H9 (cell line): ENCODE measurements at regions not wholly inside any gene's neighbourhood (a gene's known extent, or its start where the extent isn't known, plus 50 kb on each side); places are given as distances from the start of the nearest gene placed in this dataset.
A peak's percentile ranks its signal among the peaks of the same experiment; 100 is the strongest.

ENCODE experiments used
- DNase-seq: peaks from one replicate; pipeline ENCODE4 v3.0.0-alpha.2; 2017
- H2AFZ ChIP-seq: one replicate; pipeline ENCODE4 v1.6.1; 2013; ENCODE audit warnings: mild to moderate bottlenecking, low read length, control low read depth, moderate library complexity
- H2AK5ac ChIP-seq: 2 replicates; pipeline ENCODE4 v1.6.1; 2013; ENCODE audit warnings: low read length, control low read depth, mixed read lengths; ENCODE audit not compliant: insufficient read length
- H2BK120ac ChIP-seq: one replicate; pipeline ENCODE4 v1.6.1; 2013; ENCODE audit warnings: low read depth, mild to moderate bottlenecking, low read length, control low read depth, inconsistent platforms; ENCODE audit not compliant: poor library complexity, severe bottlenecking
- H2BK12ac ChIP-seq: 2 replicates; pipeline ENCODE4 v1.6.1; 2013; ENCODE audit warnings: low read length, control low read depth, mixed read lengths, low read depth; ENCODE audit not compliant: insufficient read length
- H2BK15ac ChIP-seq: 2 replicates; pipeline ENCODE4 v1.6.1; 2013; ENCODE audit warnings: low read depth, low read length, control low read depth
- H2BK20ac ChIP-seq: one replicate; pipeline ENCODE4 v1.6.1; 2013; ENCODE audit warnings: low read depth, mild to moderate bottlenecking, low read length, control low read depth, inconsistent platforms; ENCODE audit not compliant: poor library complexity, severe bottlenecking
- H2BK5ac ChIP-seq: 2 replicates; pipeline ENCODE4 v1.6.1; 2013; ENCODE audit warnings: low read length, control low read depth, mixed read lengths; ENCODE audit not compliant: insufficient read length
- H3K14ac ChIP-seq: 2 replicates; pipeline ENCODE4 v1.6.1; 2013; ENCODE audit warnings: low read length, control low read depth; ENCODE audit not compliant: insufficient read depth
- H3K18ac ChIP-seq: 2 replicates; pipeline ENCODE4 v1.6.1; 2013; ENCODE audit warnings: low read depth, mild to moderate bottlenecking, mixed read lengths, low read length, control low read depth; ENCODE audit not compliant: insufficient read length
- H3K23ac ChIP-seq: 2 replicates; pipeline ENCODE4 v1.6.1; 2013; ENCODE audit warnings: low read length, control low read depth, mixed read lengths, low read depth; ENCODE audit not compliant: insufficient read length
- H3K23me2 ChIP-seq: 2 replicates; pipeline ENCODE4 v1.6.1; 2013; ENCODE audit warnings: low read depth, mild to moderate bottlenecking, mixed read lengths, low read length, control low read depth; ENCODE audit not compliant: insufficient read length, poor library complexity, severe bottlenecking
- H3K27ac ChIP-seq: 2 replicates; pipeline ENCODE4 v1.5.1; 2013; ENCODE audit warnings: low read length, control low read depth, mixed read lengths, low read depth; ENCODE audit not compliant: insufficient read length
- H3K27me3 ChIP-seq: 2 replicates; pipeline ENCODE4 v1.6.1; 2013; ENCODE audit warnings: low read length, control low read depth, inconsistent platforms; ENCODE audit not compliant: insufficient read depth
- H3K4ac ChIP-seq: 2 replicates; pipeline ENCODE4 v1.6.1; 2013; ENCODE audit warnings: low read depth, mild to moderate bottlenecking, control low read depth, inconsistent platforms, low read length, moderate library complexity
- H3K4me1 ChIP-seq: 2 replicates; pipeline ENCODE4 v1.6.1; 2013; ENCODE audit warnings: low read length, control low read depth, inconsistent platforms; ENCODE audit not compliant: insufficient read depth
- H3K4me2 ChIP-seq: 2 replicates; pipeline ENCODE4 v1.6.1; 2013; ENCODE audit warnings: low read length, control low read depth, mixed read lengths; ENCODE audit not compliant: insufficient read length, insufficient read depth
- H3K56ac ChIP-seq: 2 replicates; pipeline ENCODE4 v1.6.1; 2013; ENCODE audit warnings: low read depth, mild to moderate bottlenecking, mixed read lengths, low read length, control low read depth; ENCODE audit not compliant: insufficient read length
- H3K79me1 ChIP-seq: 2 replicates; pipeline ENCODE4 v1.6.1; 2013; ENCODE audit warnings: low read depth, mild to moderate bottlenecking, moderate library complexity, low read length, control low read depth, inconsistent platforms; ENCODE audit not compliant: insufficient read depth, poor library complexity, severe bottlenecking
- H3K79me2 ChIP-seq: 2 replicates; pipeline ENCODE4 v1.6.1; 2013; ENCODE audit warnings: low read length, control low read depth, inconsistent platforms; ENCODE audit not compliant: insufficient read depth
- H3K9ac ChIP-seq: 2 replicates; pipeline ENCODE4 v1.6.1; 2013; ENCODE audit warnings: low read length, control low read depth, mixed read lengths; ENCODE audit not compliant: insufficient read length; ENCODE audit errors: extremely low read depth
- H3K9me3 ChIP-seq: one replicate; pipeline ENCODE4 v1.6.1; 2013; ENCODE audit warnings: low read depth, low read length, inconsistent platforms; ENCODE audit not compliant: control insufficient read depth
- H3T11ph ChIP-seq: one replicate; pipeline ENCODE4 v1.6.1; 2013; ENCODE audit warnings: mild to moderate bottlenecking, low read length, control low read depth, inconsistent platforms
- H4K20me1 ChIP-seq: one replicate; pipeline ENCODE4 v1.6.1; 2013; ENCODE audit not compliant: control insufficient read depth, insufficient read length, insufficient read depth
- H4K5ac ChIP-seq: 2 replicates; pipeline ENCODE4 v1.6.1; 2013; ENCODE audit warnings: low read depth, mild to moderate bottlenecking, mixed read lengths, low read length, control low read depth; ENCODE audit not compliant: insufficient read length
- H4K8ac ChIP-seq: replicated peaks from 2 replicates; pipeline ENCODE4 v1.6.1; 2013; ENCODE audit warnings: low read length, control low read depth, mixed read lengths, low read depth; ENCODE audit not compliant: insufficient read length
- H4K91ac ChIP-seq: 2 replicates; pipeline ENCODE4 v1.6.1; 2013; ENCODE audit warnings: low read depth, mild to moderate bottlenecking, moderate library complexity, mixed read lengths, low read length, control low read depth; ENCODE audit not compliant: insufficient read length
- H3K27ac Mint-ChIP-seq, 3 experiments: 2 replicates in 2 of 3; 3 replicates in 1 of 3; pipeline ENCODE4 v1.8.0; 2020 to 2021; ENCODE audit warnings: mixed read lengths in 3 of 3, mild to moderate bottlenecking in 1 of 3, moderate library complexity in 1 of 3
- H3K27me3 Mint-ChIP-seq: 2 replicates; pipeline ENCODE4 v1.8.0; 2021; ENCODE audit warnings: low read depth, mild to moderate bottlenecking, moderate library complexity, mixed read lengths
- H3K36me3 Mint-ChIP-seq, 3 experiments: 2 replicates in 2 of 3; 3 replicates in 1 of 3; pipeline ENCODE4 v1.8.0; 2020 to 2021; ENCODE audit warnings: low read depth in 3 of 3, mixed read lengths in 3 of 3; ENCODE audit not compliant: insufficient read depth in 1 of 3
- H3K4me1 Mint-ChIP-seq, 2 experiments: 2 replicates each; pipeline ENCODE4 v1.8.0; 2020; ENCODE audit warnings: mixed read lengths in 2 of 2
- H3K4me3 Mint-ChIP-seq, 2 experiments: 2 replicates in 1 of 2; 3 replicates in 1 of 2; pipeline ENCODE4 v1.8.0; 2020 to 2021; ENCODE audit warnings: mild to moderate bottlenecking in 2 of 2, mixed read lengths in 2 of 2, moderate library complexity in 1 of 2
- H3K9me3 Mint-ChIP-seq, 2 experiments: 2 replicates in 1 of 2; 3 replicates in 1 of 2; pipeline ENCODE4 v1.8.0; 2020; ENCODE audit warnings: mild to moderate bottlenecking in 2 of 2, mixed read lengths in 2 of 2, moderate library complexity in 1 of 2
- TF ChIP-seq, protein P1 (sequence below): fragments of 200-600 bp; sonication (generic); conservative IDR thresholded peaks from 3 replicates; pipeline ENCODE4 v1.8.0; 2021; ENCODE audit warnings: antibody characterized with exemption, mild to moderate bottlenecking

DNA sequence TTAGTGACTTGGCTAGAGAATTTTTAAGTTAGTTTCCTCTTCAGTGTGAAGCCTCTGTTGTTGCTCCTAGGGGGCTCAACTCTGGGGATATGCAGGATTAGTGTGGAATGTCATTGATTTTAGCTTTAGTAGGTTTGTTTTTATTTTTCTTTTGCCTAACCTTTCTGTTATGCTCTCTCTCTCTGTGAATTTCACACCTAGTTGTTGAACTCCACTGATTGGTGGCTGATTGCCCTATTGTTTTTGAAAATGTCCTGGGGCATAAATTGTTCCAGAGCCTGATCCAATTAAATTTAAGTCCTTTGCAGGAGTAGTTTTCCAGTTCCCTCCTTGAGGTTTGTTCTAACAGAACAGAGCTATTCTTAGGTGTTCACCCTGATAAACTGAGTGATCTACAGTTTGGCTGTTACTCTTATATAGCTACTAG lies 393.3 kb upstream of the CTSO start:
- Histone ChIP-seq H3K23me2 (no peaks in the 10 kb centered on the region), H4K5ac (no peak overlapping the region), H3K79me1 (no peaks in the 10 kb centered on the region), H3K79me2 (no peaks in the 10 kb centered on the region), H3K27me3 (no peaks in the 10 kb centered on the region), H3K9me3 (no peaks in the 10 kb centered on the region), H2BK15ac (no peak overlapping the region), H3K14ac (no peak overlapping the region), H4K91ac (no peak overlapping the region), H2BK12ac (no peak overlapping the region), H2BK5ac (no peak overlapping the region), H3K23ac (no peak overlapping the region), H3K18ac (no peak overlapping the region), H3K9ac (no peak overlapping the region), H2AK5ac (no peak overlapping the region), H3T11ph (no peak overlapping the region), H3K27ac (no peak overlapping the region), H2AFZ (no peak overlapping the region), H3K4ac (no peak overlapping the region), H3K56ac (no peak overlapping the region), H4K8ac (no peak overlapping the region), H2BK120ac (no peak overlapping the region), H2BK20ac (no peak overlapping the region), H4K20me1 (no peaks in the 10 kb centered on the region), H3K4me2 (no peak overlapping the region), H3K4me1 (no peaks in the 10 kb centered on the region)
- H3K4me3 Mint-ChIP-seq = peak overlapping the region in 1 of 2 experiments; percentile 30; a peak in 1 of 5 replicates
- H3K27ac Mint-ChIP-seq = peak overlapping the region; percentile 80 to 93 (median 91)
- peaks cover 21 to 38% of the 10 kb centered on the region in 2 experiments for H3K4me1 Mint-ChIP-seq
- no peaks in the 10 kb centered on the region; a peak in 1 of 5 replicates for H3K9me3 Mint-ChIP-seq
- H3K27me3 Mint-ChIP-seq = no peaks in the 10 kb centered on the region
- no peaks in the 10 kb centered on the region for H3K36me3 Mint-ChIP-seq
- TF ChIP-seq, protein P1, sequence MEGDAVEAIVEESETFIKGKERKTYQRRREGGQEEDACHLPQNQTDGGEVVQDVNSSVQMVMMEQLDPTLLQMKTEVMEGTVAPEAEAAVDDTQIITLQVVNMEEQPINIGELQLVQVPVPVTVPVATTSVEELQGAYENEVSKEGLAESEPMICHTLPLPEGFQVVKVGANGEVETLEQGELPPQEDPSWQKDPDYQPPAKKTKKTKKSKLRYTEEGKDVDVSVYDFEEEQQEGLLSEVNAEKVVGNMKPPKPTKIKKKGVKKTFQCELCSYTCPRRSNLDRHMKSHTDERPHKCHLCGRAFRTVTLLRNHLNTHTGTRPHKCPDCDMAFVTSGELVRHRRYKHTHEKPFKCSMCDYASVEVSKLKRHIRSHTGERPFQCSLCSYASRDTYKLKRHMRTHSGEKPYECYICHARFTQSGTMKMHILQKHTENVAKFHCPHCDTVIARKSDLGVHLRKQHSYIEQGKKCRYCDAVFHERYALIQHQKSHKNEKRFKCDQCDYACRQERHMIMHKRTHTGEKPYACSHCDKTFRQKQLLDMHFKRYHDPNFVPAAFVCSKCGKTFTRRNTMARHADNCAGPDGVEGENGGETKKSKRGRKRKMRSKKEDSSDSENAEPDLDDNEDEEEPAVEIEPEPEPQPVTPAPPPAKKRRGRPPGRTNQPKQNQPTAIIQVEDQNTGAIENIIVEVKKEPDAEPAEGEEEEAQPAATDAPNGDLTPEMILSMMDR = no peak
- peak; percentile 32 for DNase-seq
